CD8-positive, alpha-beta memory T cell (primary cell): ENCODE measurements at regions not wholly inside any gene's neighbourhood (a gene's known extent, or its start where the extent isn't known, plus 50 kb on each side); places are given as distances from the start of the nearest gene placed in this dataset.

ENCODE experiments used
- CTCF ChIA-PET: fragments of 350-600 bp; sonication (Branson Sonifier 250); formaldehyde crosslinking; loops from one replicate; lab custom pipeline; 2021; ENCODE audit warnings: antibody characterized with exemption; lab: Charles Lee
- POLR2A ChIA-PET: fragments of 350-600 bp; sonication (Branson Sonifier 250); formaldehyde crosslinking; loops from one replicate; lab custom pipeline; 2021; ENCODE audit warnings: antibody characterized with exemption; lab: Charles Lee
- DNase-seq, 5 donors: peaks; one replicate each; pipeline versions ENCODE4 v3.0.0 to v3.0.0-alpha.2; 2020 to 2022; ENCODE audit warnings: mixed read lengths in 1 of 5
- H3K27ac ChIP-seq: one replicate; pipeline ENCODE4 v1.7.0; 2013; ENCODE audit warnings: low read depth, mild to moderate bottlenecking, low read length, moderate library complexity
- H3K27me3 ChIP-seq: 2 replicates; pipeline ENCODE4 v1.7.0; 2013; ENCODE audit warnings: low read length, mild to moderate bottlenecking; ENCODE audit not compliant: insufficient read depth, poor library complexity, severe bottlenecking
- H3K36me3 ChIP-seq: 2 replicates; pipeline ENCODE4 v1.7.0; 2013; ENCODE audit warnings: mild to moderate bottlenecking, low read length, moderate library complexity; ENCODE audit not compliant: insufficient read depth
- H3K4me1 ChIP-seq: 2 replicates; pipeline ENCODE4 v1.7.0; 2013; ENCODE audit warnings: mild to moderate bottlenecking, low read length, moderate library complexity; ENCODE audit not compliant: insufficient read depth
- H3K4me3 ChIP-seq: 2 replicates; pipeline ENCODE4 v1.7.0; 2013; ENCODE audit warnings: mild to moderate bottlenecking, low read length
- H3K9me3 ChIP-seq: 2 replicates; pipeline ENCODE4 v1.7.0; 2013; ENCODE audit warnings: mild to moderate bottlenecking, low read length
- H3K27ac Mint-ChIP-seq, 8 donors: one replicate each; pipeline ENCODE4 v1.8.0; 2020 to 2021; ENCODE audit warnings: mixed read lengths in 8 of 8, mild to moderate bottlenecking in 6 of 8, inconsistent platforms in 3 of 8, moderate library complexity in 3 of 8
- H3K27me3 Mint-ChIP-seq, 2 donors: one replicate each; pipeline ENCODE4 v1.8.0; 2020 to 2021; ENCODE audit warnings: mixed read lengths in 2 of 2, mild to moderate bottlenecking in 1 of 2, moderate library complexity in 1 of 2
- H3K36me3 Mint-ChIP-seq, 3 donors: one replicate each; pipeline ENCODE4 v1.8.0; 2020 to 2021; ENCODE audit warnings: mixed read lengths in 3 of 3, inconsistent platforms in 1 of 3, mild to moderate bottlenecking in 1 of 3
- H3K4me1 Mint-ChIP-seq, 3 donors: one replicate each; pipeline ENCODE4 v1.8.0; 2020 to 2021; ENCODE audit warnings: mixed read lengths in 3 of 3, inconsistent platforms in 1 of 3, mild to moderate bottlenecking in 1 of 3
- H3K4me3 Mint-ChIP-seq, 7 donors: one replicate each; pipeline ENCODE4 v1.8.0; 2020 to 2021; ENCODE audit warnings: mixed read lengths in 7 of 7, mild to moderate bottlenecking in 6 of 7, moderate library complexity in 4 of 7, inconsistent platforms in 2 of 7
- H3K9me3 Mint-ChIP-seq, 5 donors: one replicate each; pipeline ENCODE4 v1.8.0; 2020 to 2022; ENCODE audit warnings: mixed read lengths in 5 of 5, mild to moderate bottlenecking in 3 of 5, moderate library complexity in 2 of 5, inconsistent platforms in 1 of 5

- DNase-seq = no peak
- H3K36me3 ChIP-seq = no peaks in the 10 kb centered on the region
- no peaks in the 10 kb centered on the region for H3K9me3 ChIP-seq
- H3K4me3 ChIP-seq = no peak overlapping the region
- no peak overlapping the region for H3K27ac ChIP-seq
- peaks cover 6 to 38% of the 10 kb centered on the region in 2 donors for H3K27me3 Mint-ChIP-seq
- H3K36me3 Mint-ChIP-seq = no peaks in the 10 kb centered on the region
- ChIA-PET POLR2A (no interaction called here), CTCF (no interaction called here)
- no peak overlapping the region for H3K27ac Mint-ChIP-seq
- peaks cover 8% of the 10 kb centered on the region for H3K27me3 ChIP-seq
- no peak overlapping the region for H3K4me3 Mint-ChIP-seq
- H3K4me1 ChIP-seq = no peaks in the 10 kb centered on the region
- peaks cover 0 to 8% (median 0%) of the 10 kb centered on the region in 3 donors for H3K4me1 Mint-ChIP-seq
- H3K9me3 Mint-ChIP-seq = no peaks in the 10 kb centered on the region
Observed at GRCh38 chr10:129371541-129371940, 95.5 kb upstream of the MGMT start.

GRCh38 chr10:129372172-129372571 is 94.9 kb upstream of the MGMT start:
- Histone ChIP-seq H3K4me1 (no peaks in the 10 kb centered on the region), H3K36me3 (no peaks in the 10 kb centered on the region), H3K27me3 (peaks cover 8% of the 10 kb centered on the region), H3K4me3 (no peak overlapping the region), H3K9me3 (no peaks in the 10 kb centered on the region), H3K27ac (no peak overlapping the region)
- Mint-ChIP-seq H3K9me3 (no peaks in the 10 kb centered on the region), H3K4me3 (no peak overlapping the region), H3K27ac (no peak overlapping the region), H3K27me3 (peaks cover 6 to 38% of the 10 kb centered on the region in 2 donors), H3K4me1 (peaks cover 0 to 8% (median 0%) of the 10 kb centered on the region in 3 donors), H3K36me3 (no peaks in the 10 kb centered on the region)
- ChIA-PET CTCF (no interaction called here), POLR2A (no interaction called here)
- DNase-seq = no peak

- H3K27ac Mint-ChIP-seq = peak overlapping the region in 1 of 8 donors; percentile 9
- Histone ChIP-seq H3K9me3 (no peaks in the 10 kb centered on the region), H3K36me3 (no peaks in the 10 kb centered on the region), H3K4me1 (no peaks in the 10 kb centered on the region), H3K27ac (no peak overlapping the region), H3K4me3 (no peak overlapping the region), H3K27me3 (peaks cover 8% of the 10 kb centered on the region)
- ChIA-PET CTCF (no interaction called here), POLR2A (no interaction called here)
- H3K9me3 Mint-ChIP-seq = no peaks in the 10 kb centered on the region
- no peak overlapping the region for H3K4me3 Mint-ChIP-seq
- H3K27me3 Mint-ChIP-seq = peaks cover 6 to 38% of the 10 kb centered on the region in 2 donors
- no peaks in the 10 kb centered on the region for H3K36me3 Mint-ChIP-seq
- DNase-seq = no peak
- peaks cover 0 to 8% (median 0%) of the 10 kb centered on the region in 3 donors for H3K4me1 Mint-ChIP-seq
Observed at GRCh38 chr10:129373231-129373630, 93.8 kb upstream of the MGMT start.

GRCh38 chr10:129373718-129374117 is 93.3 kb upstream of the MGMT start:
- no peak for DNase-seq
- H3K27me3 ChIP-seq = peaks cover 8% of the 10 kb centered on the region
- POLR2A ChIA-PET = no interaction called here
- H3K9me3 ChIP-seq = no peaks in the 10 kb centered on the region
- Mint-ChIP-seq H3K36me3 (no peaks in the 10 kb centered on the region), H3K4me3 (no peak overlapping the region), H3K4me1 (peaks cover 0 to 8% (median 0%) of the 10 kb centered on the region in 3 donors), H3K9me3 (no peaks in the 10 kb centered on the region), H3K27ac (no peak overlapping the region), H3K27me3 (peaks cover 9 to 38% of the 10 kb centered on the region in 2 donors)
- H3K27ac ChIP-seq = no peak overlapping the region
- CTCF ChIA-PET = no interaction called here
- no peaks in the 10 kb centered on the region for H3K4me1 ChIP-seq
- no peaks in the 10 kb centered on the region for H3K36me3 ChIP-seq
- no peak overlapping the region for H3K4me3 ChIP-seq

DNA sequence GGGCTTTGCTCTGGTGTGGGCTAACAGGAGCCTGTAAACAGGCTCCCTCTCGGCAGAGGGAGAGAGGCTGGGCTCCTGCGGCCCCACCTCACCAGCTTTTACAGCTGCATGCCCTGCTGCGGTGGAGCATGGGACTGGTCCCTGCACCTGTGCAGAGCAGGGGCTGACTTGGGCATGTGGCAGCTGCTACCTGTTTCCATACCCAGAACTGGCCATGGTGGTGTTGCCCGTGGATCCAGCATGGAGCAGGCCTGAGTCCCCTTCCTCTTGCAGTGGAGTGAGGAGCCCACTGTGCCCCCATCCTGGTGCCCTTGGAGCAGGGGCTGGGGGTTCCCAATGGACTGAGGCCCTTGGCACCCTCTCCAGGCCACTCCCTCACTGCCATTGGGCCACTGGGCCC is 91.9 kb upstream of the MGMT start:
- no peak overlapping the region for H3K4me3 Mint-ChIP-seq

DNA sequence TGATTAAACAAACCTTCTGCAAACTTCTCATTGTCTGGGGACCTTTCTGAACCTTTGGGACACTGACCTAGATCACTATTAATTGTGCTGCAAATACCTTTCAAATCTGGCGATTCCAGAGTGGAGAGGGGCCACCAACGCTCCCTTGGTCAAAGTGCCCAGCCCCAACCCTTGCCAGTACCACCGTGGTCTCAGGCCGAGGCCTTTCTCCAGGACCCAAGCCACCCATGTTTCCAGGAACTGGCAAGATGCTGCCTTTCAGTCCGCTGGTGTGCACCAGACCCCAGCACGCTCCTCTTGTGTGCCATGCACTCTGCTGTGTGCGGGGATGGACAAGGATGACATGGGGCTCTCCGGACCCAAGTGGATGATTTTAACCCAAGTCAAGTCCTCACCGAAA is 91.1 kb upstream of the MGMT start:
- H3K27me3 ChIP-seq = peaks cover 8% of the 10 kb centered on the region
- H3K4me3 ChIP-seq = no peak overlapping the region
- no peak overlapping the region for H3K4me3 Mint-ChIP-seq
- H3K9me3 ChIP-seq = no peaks in the 10 kb centered on the region
- H3K27ac ChIP-seq = no peak overlapping the region
- H3K9me3 Mint-ChIP-seq = no peaks in the 10 kb centered on the region
- H3K27ac Mint-ChIP-seq = no peak overlapping the region
- DNase-seq = no peak
- ChIA-PET POLR2A (no interaction called here), CTCF (no interaction called here)
- peaks cover 0 to 8% (median 0%) of the 10 kb centered on the region in 3 donors for H3K4me1 Mint-ChIP-seq
- H3K4me1 ChIP-seq = no peaks in the 10 kb centered on the region
- peaks cover 8 to 30% of the 10 kb centered on the region in 2 donors for H3K27me3 Mint-ChIP-seq
- no peaks in the 10 kb centered on the region for H3K36me3 Mint-ChIP-seq
- no peaks in the 10 kb centered on the region for H3K36me3 ChIP-seq

More for the DNA sequence above, 91.9 kb upstream of the MGMT start:
- no peaks in the 10 kb centered on the region for H3K4me1 ChIP-seq
- no peaks in the 10 kb centered on the region for H3K36me3 ChIP-seq
- H3K9me3 Mint-ChIP-seq = no peaks in the 10 kb centered on the region
- H3K36me3 Mint-ChIP-seq = no peaks in the 10 kb centered on the region
- POLR2A ChIA-PET = no interaction called here
- H3K4me3 ChIP-seq = no peak overlapping the region
- no peak for DNase-seq
- peaks cover 8 to 32% of the 10 kb centered on the region in 2 donors for H3K27me3 Mint-ChIP-seq
- H3K4me1 Mint-ChIP-seq = peaks cover 0 to 8% (median 0%) of the 10 kb centered on the region in 3 donors
- CTCF ChIA-PET = no interaction called here
- no peak overlapping the region for H3K27ac ChIP-seq
- peaks cover 8% of the 10 kb centered on the region for H3K27me3 ChIP-seq
- no peaks in the 10 kb centered on the region for H3K9me3 ChIP-seq
- no peak overlapping the region for H3K27ac Mint-ChIP-seq

GRCh38 chr10:129380279-129380678 is 86.8 kb upstream of the MGMT start:
- H3K4me1 ChIP-seq = no peaks in the 10 kb centered on the region
- ChIA-PET POLR2A (no interaction called here), CTCF (no interaction called here)
- peaks cover 0 to 2% (median 0%) of the 10 kb centered on the region in 5 donors for H3K9me3 Mint-ChIP-seq
- no peaks in the 10 kb centered on the region for H3K36me3 ChIP-seq
- H3K4me3 ChIP-seq = no peak overlapping the region
- no peak overlapping the region for H3K27ac ChIP-seq
- DNase-seq = no peak
- peaks cover 3 to 9% of the 10 kb centered on the region in 2 donors for H3K27me3 Mint-ChIP-seq
- no peaks in the 10 kb centered on the region for H3K9me3 ChIP-seq
- H3K27me3 ChIP-seq = no peaks in the 10 kb centered on the region
- H3K36me3 Mint-ChIP-seq = no peaks in the 10 kb centered on the region
- no peaks in the 10 kb centered on the region for H3K4me1 Mint-ChIP-seq
- H3K27ac Mint-ChIP-seq = no peak overlapping the region
- H3K4me3 Mint-ChIP-seq = no peak overlapping the region

DNA sequence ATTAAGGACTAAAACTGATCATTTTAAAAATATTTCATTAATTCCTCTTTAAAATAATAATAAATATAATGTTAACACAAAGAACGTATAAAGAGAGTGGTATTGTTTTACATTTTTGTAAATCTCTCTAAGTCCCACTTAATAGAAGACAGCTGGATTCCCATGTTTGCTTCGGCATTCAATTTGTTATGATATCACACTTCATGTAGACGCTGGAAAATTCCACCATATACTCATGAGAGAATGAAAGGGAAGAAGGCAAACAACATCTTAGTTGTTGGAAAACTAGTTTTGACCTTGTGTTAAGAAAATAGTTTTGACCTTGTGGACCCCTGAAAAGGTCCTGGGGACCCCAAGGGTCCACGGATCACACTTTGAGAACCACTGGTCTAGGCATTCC is 85.3 kb upstream of the MGMT start:
- H3K9me3 ChIP-seq = no peaks in the 10 kb centered on the region
- ChIA-PET CTCF (no interaction called here), POLR2A (no interaction called here)
- H3K36me3 ChIP-seq = no peaks in the 10 kb centered on the region
- peaks cover 0 to 2% (median 0%) of the 10 kb centered on the region in 5 donors for H3K9me3 Mint-ChIP-seq
- DNase-seq = no peak
- no peaks in the 10 kb centered on the region for H3K36me3 Mint-ChIP-seq
- H3K27ac ChIP-seq = no peak overlapping the region
- no peak overlapping the region for H3K4me3 ChIP-seq
- no peak overlapping the region for H3K4me3 Mint-ChIP-seq
- peaks cover 3 to 7% of the 10 kb centered on the region in 2 donors for H3K27me3 Mint-ChIP-seq
- no peaks in the 10 kb centered on the region for H3K4me1 ChIP-seq
- H3K4me1 Mint-ChIP-seq = no peaks in the 10 kb centered on the region
- no peaks in the 10 kb centered on the region for H3K27me3 ChIP-seq
- H3K27ac Mint-ChIP-seq = no peak overlapping the region

DNA sequence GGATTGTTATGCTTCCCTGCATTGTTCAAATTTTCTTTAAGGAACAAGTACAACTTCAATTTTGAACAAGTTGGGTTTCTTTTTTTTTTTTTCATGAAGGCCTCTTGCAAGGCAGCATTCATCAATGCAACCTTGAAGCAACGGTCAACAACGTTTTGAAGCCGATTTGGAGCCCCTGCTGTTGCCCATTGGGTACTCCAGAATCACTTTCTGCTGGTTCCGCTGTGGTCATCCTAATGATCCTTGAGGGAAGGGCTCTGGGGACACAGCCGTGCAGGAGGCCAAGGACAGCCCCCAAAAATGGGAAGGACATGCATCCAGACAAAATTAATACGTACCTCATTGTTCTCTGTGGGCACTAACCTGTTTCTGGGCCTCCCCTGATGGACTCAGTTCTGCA is 84.6 kb upstream of the MGMT start:
- Mint-ChIP-seq H3K4me1 (no peaks in the 10 kb centered on the region), H3K27me3 (peaks cover 3 to 7% of the 10 kb centered on the region in 2 donors), H3K4me3 (no peak overlapping the region), H3K27ac (no peak overlapping the region), H3K9me3 (peaks cover 0 to 2% (median 0%) of the 10 kb centered on the region in 5 donors), H3K36me3 (no peaks in the 10 kb centered on the region)
- ChIA-PET POLR2A (no interaction called here), CTCF (no interaction called here)
- no peak for DNase-seq
- no peaks in the 10 kb centered on the region for H3K27me3 ChIP-seq
- no peaks in the 10 kb centered on the region for H3K36me3 ChIP-seq
- no peaks in the 10 kb centered on the region for H3K4me1 ChIP-seq
- no peaks in the 10 kb centered on the region for H3K9me3 ChIP-seq
- H3K27ac ChIP-seq = no peak overlapping the region
- no peak overlapping the region for H3K4me3 ChIP-seq
